OCI-LY7 (cell line): ENCODE measurements at regions not wholly inside any gene's neighbourhood (a gene's known extent, or its start where the extent isn't known, plus 50 kb on each side); places are given as distances from the start of the nearest gene placed in this dataset.

ENCODE experiments used
- CTCF ChIP-seq: fragments of 200-600 bp; sonication (generic); conservative IDR thresholded peaks from 2 replicates; pipeline ENCODE4 v1.5.1; 2014; ENCODE audit warnings: mild to moderate bottlenecking, antibody characterized with exemption, low read length, moderate library complexity, mixed read lengths
- EZH2phosphoT487 ChIP-seq: fragments of 200-600 bp; sonication (generic); IDR thresholded peaks from 2 replicates; pipeline ENCODE4 v1.6.1; 2018; ENCODE audit warnings: low read depth, borderline replicate concordance, mild to moderate bottlenecking, mixed run types, antibody characterized with exemption, low read length, moderate library complexity, mixed read lengths

- TF ChIP-seq CTCF (no peak), EZH2phosphoT487 (no peak)
Measured at GRCh38 chr3:157805538-157805937, 300.7 kb downstream of the SHOX2 start.
